ENCODE measurements at regions not wholly inside any gene's neighbourhood (a gene's known extent, or its start where the extent isn't known, plus 50 kb on each side); places are given as distances from the start of the nearest gene placed in this dataset.
"Not testable (repeated sequence)": the region's sequence is repeated elsewhere in the genome, so short reads cannot be mapped to it uniquely, and the experiment has no call there.

DNA sequence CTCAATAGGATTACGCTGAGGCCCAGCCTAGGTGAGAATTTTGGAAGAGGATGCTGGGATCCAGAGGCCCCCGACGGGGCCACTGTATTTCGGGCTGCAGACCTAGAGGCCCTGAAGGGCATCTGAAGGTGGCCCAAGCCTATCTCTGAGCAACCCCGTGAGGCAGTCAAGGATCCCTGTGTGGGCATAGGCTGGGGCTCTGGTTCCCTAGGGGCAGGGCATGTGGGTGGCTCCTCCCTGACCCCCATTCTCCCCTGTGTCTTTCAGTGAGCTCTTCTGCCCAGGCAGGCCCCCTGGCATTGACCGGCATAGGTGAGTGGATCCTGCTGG is 216.0 kb downstream of the SNRPN start:
- no peak for DNase-seq (ENCODE audit: low read depth)
- TF ChIP-seq, protein P1, sequence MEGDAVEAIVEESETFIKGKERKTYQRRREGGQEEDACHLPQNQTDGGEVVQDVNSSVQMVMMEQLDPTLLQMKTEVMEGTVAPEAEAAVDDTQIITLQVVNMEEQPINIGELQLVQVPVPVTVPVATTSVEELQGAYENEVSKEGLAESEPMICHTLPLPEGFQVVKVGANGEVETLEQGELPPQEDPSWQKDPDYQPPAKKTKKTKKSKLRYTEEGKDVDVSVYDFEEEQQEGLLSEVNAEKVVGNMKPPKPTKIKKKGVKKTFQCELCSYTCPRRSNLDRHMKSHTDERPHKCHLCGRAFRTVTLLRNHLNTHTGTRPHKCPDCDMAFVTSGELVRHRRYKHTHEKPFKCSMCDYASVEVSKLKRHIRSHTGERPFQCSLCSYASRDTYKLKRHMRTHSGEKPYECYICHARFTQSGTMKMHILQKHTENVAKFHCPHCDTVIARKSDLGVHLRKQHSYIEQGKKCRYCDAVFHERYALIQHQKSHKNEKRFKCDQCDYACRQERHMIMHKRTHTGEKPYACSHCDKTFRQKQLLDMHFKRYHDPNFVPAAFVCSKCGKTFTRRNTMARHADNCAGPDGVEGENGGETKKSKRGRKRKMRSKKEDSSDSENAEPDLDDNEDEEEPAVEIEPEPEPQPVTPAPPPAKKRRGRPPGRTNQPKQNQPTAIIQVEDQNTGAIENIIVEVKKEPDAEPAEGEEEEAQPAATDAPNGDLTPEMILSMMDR (conservative IDR thresholded peaks at IDR 0.05; ENCODE audit: low read length) = no peak
- H3K4me3 ChIP-seq (ENCODE audit: low read length) = no peak overlapping the region

DNA sequence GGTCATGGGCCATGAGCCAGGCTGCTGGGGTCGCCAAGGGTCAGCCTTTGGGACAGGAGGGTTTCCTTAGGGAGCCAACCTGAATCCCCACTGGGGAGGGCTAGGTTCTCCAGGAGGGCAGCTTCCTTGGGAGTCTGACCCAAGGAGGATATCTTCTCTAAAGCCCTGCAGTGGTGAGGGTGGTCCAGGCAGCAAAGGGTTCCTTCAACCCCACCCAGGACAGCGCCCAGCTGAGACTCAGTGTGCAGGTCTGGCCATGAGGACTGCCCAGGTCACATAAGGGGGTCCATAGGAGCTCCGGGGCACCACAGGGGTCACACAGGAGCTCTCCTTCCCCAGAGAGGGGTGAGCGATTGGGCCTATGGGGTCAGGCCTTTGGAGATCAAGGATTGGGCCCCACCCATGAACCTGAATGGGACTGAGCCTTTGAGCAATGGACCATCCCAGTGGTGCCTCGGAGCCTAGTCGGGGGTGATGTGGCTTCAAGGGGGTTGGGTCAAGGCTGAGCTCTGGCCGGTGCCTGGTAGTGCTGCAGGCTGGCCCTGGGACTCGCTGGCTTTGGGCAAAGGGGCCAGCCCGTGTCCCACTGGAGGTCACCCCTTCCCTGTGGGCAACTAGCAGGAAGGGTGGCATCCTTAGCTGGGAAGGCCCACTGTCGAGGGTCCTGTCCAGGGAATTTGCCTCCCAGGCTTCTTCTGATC is 216.5 kb downstream of the SNRPN start:
- TF ChIP-seq, protein P1 (conservative IDR thresholded peaks at IDR 0.05; ENCODE audit: low read length) = no peak
- no peak for DNase-seq (ENCODE audit: low read depth)
- no peak overlapping the region for H3K4me3 ChIP-seq (ENCODE audit: low read length)

DNA sequence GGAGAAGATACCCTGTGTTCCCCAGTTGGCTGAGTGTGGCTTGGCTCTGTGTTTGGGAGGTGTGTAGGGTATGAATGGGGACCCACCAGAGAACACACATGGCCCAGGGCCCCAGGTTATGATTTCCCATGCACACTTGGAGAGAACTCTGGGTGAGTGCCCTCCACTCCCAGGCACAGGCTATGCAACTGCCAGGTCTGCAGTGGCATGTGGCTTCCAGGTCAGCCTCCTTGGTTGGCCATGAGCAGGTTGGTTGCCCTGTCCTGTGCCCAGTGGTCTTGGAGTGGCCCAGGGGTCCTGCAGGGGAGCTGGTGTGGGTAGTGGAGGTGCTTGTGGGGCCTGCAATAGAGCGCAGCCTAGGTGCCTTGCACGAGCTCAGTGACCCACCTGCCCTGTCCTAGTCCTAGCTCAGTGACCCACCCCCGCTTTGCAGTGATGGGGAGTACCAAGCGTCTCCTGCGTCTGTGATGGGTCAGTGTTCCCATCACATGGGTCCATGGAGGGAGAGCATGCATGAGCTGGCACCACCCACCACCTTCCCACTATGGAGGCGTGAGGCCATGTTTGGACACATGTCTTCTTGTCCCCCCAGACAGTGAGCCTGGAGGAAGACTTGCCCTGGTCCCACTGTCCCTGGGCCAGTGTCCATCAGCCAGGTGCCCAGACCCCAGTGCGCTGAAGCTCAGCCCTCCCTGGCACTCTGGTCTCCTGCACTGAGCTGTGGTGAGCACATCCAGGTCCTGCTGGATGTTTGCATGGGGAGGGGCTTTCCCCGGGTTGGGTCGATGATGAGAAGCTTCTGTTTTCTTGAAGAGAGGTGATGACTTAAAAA is 217.3 kb downstream of the SNRPN start:
- no peak overlapping the region for H3K4me3 ChIP-seq (ENCODE audit: low read length)
- no peak for DNase-seq (ENCODE audit: low read depth)
- TF ChIP-seq, protein P1 (conservative IDR thresholded peaks at IDR 0.05; ENCODE audit: low read length) = no peak

DNA sequence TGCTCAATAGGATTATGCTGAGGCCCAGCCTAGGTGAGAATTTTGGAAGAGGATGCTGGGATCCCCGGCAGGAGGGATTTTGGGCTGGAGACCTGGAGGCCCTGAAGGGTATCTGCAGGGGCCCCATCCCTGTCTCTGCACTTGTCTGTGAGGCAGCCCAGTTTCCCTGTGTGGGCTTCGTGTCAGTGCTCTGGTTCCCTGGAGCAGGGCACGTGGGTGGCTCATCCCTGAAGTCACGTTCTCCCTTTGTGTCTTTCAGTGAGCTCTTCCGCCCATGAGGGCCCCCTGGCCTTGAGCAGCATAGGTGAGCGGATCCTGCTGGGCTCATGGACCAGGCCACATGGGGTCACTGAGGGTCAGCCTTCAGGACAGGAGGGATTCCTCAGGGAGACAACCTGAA is 217.9 kb downstream of the SNRPN start:
- no peak for DNase-seq (ENCODE audit: low read depth)
- TF ChIP-seq, protein P1 (conservative IDR thresholded peaks at IDR 0.05; ENCODE audit: low read length) = no peak
- H3K4me3 ChIP-seq (ENCODE audit: low read length) = no peak overlapping the region

DNA sequence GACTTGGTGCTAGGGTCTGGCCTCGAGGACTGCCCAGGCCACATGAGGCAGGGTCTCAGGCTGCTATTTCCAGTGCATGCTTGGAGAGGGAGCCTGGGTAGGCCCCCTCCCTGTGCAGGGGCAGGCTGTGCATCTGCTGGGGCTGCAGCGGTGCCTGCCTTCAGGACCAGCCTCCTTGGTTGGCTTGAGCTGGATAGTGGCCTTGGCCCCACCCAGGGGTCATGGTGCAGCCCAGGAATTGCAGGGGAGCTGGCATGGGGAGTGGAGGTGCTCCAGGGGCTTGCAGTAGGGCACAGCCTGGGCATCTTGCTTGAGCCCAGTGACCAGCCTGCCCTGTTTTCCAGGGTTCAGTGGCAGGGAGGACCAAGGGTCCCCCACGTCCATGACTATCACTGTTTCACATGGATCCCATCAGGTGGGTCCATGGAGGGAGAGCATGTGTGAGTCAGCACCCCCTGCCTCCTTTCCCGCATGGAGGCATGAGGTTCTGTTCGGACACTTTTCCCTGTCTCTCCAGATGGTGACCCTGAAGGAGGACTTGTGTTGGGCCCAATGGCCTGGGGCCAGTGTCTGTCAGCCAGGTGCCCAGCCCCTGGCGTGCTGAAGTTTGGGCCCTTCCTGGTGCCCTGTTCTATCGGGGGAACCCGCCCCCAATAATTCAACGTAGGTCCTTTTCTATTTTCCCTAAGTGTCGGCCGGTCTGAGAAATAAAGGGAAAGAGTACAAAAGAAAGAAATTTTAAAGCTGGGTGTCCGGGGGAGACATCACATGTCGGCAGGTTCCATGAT is 218.6 kb downstream of the SNRPN start:
- no peak overlapping the region for H3K4me3 ChIP-seq (ENCODE audit: low read length)
- TF ChIP-seq, protein P1 (conservative IDR thresholded peaks at IDR 0.05; ENCODE audit: low read length) = no peak
- no peak for DNase-seq (ENCODE audit: low read depth)

DNA sequence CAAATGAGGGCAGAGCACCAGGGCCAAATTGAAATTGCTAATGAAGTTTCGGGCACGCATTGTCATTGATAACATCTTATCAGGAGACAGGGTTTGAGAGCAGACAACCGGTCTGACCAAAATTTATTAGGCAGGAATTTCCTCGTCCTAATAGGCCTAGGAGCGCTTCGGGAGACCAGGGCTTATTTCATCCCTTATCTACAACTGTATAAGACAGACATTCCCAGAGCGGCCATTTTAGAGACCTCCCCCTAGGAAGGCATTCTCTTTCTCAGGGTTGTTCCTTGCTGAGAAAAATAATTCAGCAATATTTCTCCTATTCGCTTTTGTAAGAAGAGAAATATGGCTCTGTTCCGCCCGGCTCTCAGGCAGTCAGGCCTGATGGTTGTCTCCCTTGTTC is 219.4 kb downstream of the SNRPN start:
- not testable (repeated sequence) for DNase-seq (ENCODE audit: low read depth)

DNA sequence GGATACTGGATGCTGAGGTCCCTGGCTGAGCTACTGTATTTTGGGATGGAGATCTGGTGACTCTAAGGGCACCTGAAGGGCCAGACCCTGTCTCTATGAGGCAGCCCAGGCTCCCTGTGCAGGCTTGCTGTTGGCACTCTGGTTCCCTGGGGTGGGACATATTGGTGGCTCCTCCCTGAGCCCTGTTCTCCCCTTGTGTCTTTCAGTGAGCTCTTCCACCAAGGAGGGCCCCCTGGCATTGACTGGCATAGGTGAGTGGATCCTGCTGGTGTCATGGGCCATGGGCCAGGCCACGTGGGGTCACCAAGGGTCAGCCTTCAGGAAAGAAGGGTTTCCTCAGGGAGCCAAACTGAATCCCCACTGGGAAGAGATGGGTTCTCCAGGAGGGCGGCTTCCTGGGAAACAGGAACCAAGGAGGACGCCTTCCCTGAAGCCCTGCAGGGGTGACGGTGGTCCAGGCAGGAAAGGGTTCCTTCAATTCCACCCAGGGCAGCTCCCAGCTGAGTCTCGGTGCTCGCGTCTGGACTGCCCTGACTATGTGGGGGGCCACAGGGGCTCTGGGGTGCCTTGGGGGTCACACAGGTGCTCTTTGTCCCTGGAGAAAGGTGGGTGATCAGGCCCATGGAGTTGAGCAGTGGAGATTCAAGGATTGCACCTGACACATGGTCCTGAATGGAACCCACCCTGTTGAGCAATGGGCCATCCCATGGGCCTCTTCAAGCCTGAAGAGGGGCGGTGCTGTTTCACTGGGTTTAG is 220.4 kb downstream of the SNRPN start:
- DNase-seq (ENCODE audit: low read depth) = no peak
- no peak overlapping the region for H3K4me3 ChIP-seq (ENCODE audit: low read length)
- TF ChIP-seq, protein P1 (conservative IDR thresholded peaks at IDR 0.05; ENCODE audit: low read length) = no peak

More for the DNA sequence above, 219.4 kb downstream of the SNRPN start:
- not testable (repeated sequence) for H3K4me3 ChIP-seq (ENCODE audit: low read length)
